SK-N-SH (cell line): ENCODE measurements at regions not wholly inside any gene's neighbourhood (a gene's known extent, or its start where the extent isn't known, plus 50 kb on each side); places are given as distances from the start of the nearest gene placed in this dataset.

Source experiments
- CTCF ChIA-PET: fragments of 300-600, 350-600 bp; formaldehyde crosslinking; extraction: SDS; loops from one replicate; lab custom pipeline; 2021; lab: Yijun Ruan, JAX
- POLR2A ChIA-PET: fragments of 350-600 bp; sonication (Branson Sonifier 250); formaldehyde crosslinking; extraction: SDS; loops from one replicate; lab custom pipeline; 2020; ENCODE audit warnings: antibody characterized with exemption, inconsistent platforms; lab: Yijun Ruan, JAX
- DNase-seq: peaks from one replicate; pipeline ENCODE4 v3.0.0; 2012
- H2AFZ ChIP-seq: fragments of 200-600 bp; sonication (generic); 2 replicates; pipeline ENCODE4 v1.8.1; 2016; ENCODE audit warnings: antibody characterized with exemption, mild to moderate bottlenecking, low read depth
- H3F3A ChIP-seq: fragments of 200-600 bp; sonication (generic); replicated peaks from 2 replicates; pipeline ENCODE3; 2016; ENCODE audit warnings: antibody characterized with exemption, mild to moderate bottlenecking; ENCODE audit not compliant: insufficient read depth
- H3K27ac ChIP-seq, 2 experiments: fragments of 200-500 bp in 1 of 2; fragments of 200-600 bp in 1 of 2; sonication (Bioruptor generic) in 1 of 2; sonication (generic), shearing (Covaris generic) in 1 of 2; 2 replicates each; pipeline versions ENCODE4 v1.5.1 to v1.6.1; 2014 to 2016; ENCODE audit warnings: low read depth in 2 of 2, inconsistent platforms in 1 of 2, low read length in 1 of 2, mild to moderate bottlenecking in 1 of 2, mixed read lengths in 1 of 2
- H3K27me3 ChIP-seq: fragments of 200-600 bp; sonication (generic), shearing (Covaris generic); 2 replicates; pipeline ENCODE4 v1.6.1; 2016; ENCODE audit warnings: mixed run types; ENCODE audit not compliant: insufficient read depth
- H3K36me3 ChIP-seq, 2 experiments: fragments of 200-500 bp in 1 of 2; fragments of 200-600 bp in 1 of 2; sonication (Bioruptor generic) in 1 of 2; sonication (generic) in 1 of 2; replicated peaks in 1 of 2; 2 replicates each; pipeline versions ENCODE3 to v1.5.1; 2014 to 2016; ENCODE audit warnings: low read length in 1 of 2, mild to moderate bottlenecking in 1 of 2; ENCODE audit not compliant: insufficient read depth in 2 of 2, control insufficient read depth in 1 of 2
- H3K4me1 ChIP-seq, 2 experiments: fragments of 200-500 bp in 1 of 2; fragments of 200-600 bp in 1 of 2; sonication (Bioruptor generic) in 1 of 2; sonication (generic), shearing (Covaris generic) in 1 of 2; 2 replicates each; pipeline versions ENCODE4 v1.5.1 to v1.6.1; 2014 to 2016; ENCODE audit warnings: low read depth in 1 of 2, low read length in 1 of 2, mixed run types in 1 of 2; ENCODE audit not compliant: insufficient read depth in 2 of 2, control insufficient read depth in 1 of 2
- H3K4me2 ChIP-seq: fragments of 200-600 bp; sonication (generic), shearing (Covaris generic); 2 replicates; pipeline ENCODE4 v1.6.1; 2017; ENCODE audit warnings: mixed run types
- H3K4me3 ChIP-seq, 2 experiments: fragments of 200-500 bp in 1 of 2; fragments of 200-600 bp in 1 of 2; sonication (Bioruptor generic) in 1 of 2; sonication (generic), shearing (Covaris generic) in 1 of 2; 2 replicates each; pipeline versions ENCODE4 v1.5.1 to v1.8.1; 2014 to 2016; ENCODE audit warnings: low read depth in 2 of 2, inconsistent platforms in 1 of 2, low read length in 1 of 2, mild to moderate bottlenecking in 1 of 2, mixed read lengths in 1 of 2, moderate library complexity in 1 of 2
- H3K79me2 ChIP-seq: fragments of 200-600 bp; sonication (generic); 2 replicates; pipeline ENCODE4 v1.8.1; 2017; ENCODE audit warnings: mild to moderate bottlenecking; ENCODE audit not compliant: insufficient read depth
- H3K9ac ChIP-seq: fragments of 200-600 bp; sonication (generic); 2 replicates; pipeline ENCODE4 v1.6.1; 2017; ENCODE audit warnings: mixed run types
- H3K9me2 ChIP-seq: fragments of 200-600 bp; sonication (generic); 2 replicates; pipeline ENCODE4 v1.6.1; 2017; ENCODE audit warnings: mixed run types
- H3K9me3 ChIP-seq: fragments of 200-600 bp; sonication (generic); 2 replicates; pipeline ENCODE4 v1.6.1; 2017; ENCODE audit warnings: mixed run types, mild to moderate bottlenecking, moderate library complexity
- H4K20me1 ChIP-seq: fragments of 200-600 bp; sonication (generic); 2 replicates; pipeline ENCODE4 v1.6.1; 2017; ENCODE audit warnings: mild to moderate bottlenecking, mixed run types; ENCODE audit not compliant: insufficient read depth
- CHD2 ChIP-seq: fragments of 150-350 bp; IDR thresholded peaks from 2 replicates; pipeline ENCODE4 v1.6.1; 2018; ENCODE audit warnings: low read length; ENCODE audit not compliant: partially characterized antibody
- EZH2phosphoT487 ChIP-seq: fragments of 200-600 bp; sonication (generic); IDR thresholded peaks from 2 replicates; pipeline ENCODE4 v1.6.1; 2017; ENCODE audit warnings: low read depth, mixed run types, mild to moderate bottlenecking, antibody characterized with exemption, moderate library complexity, borderline replicate concordance
- GABPA ChIP-seq: IDR thresholded peaks from 2 replicates; pipeline ENCODE4 v1.4.0; 2012; ENCODE audit warnings: low read depth, mild to moderate bottlenecking
- GATA2 ChIP-seq: sonication (generic); formaldehyde crosslinking; IDR thresholded peaks from 2 replicates; pipeline ENCODE4 v1.5.0; 2020; ENCODE audit warnings: mild to moderate bottlenecking, missing genetic modification reagents
- IRF3 ChIP-seq: fragments of 150-350 bp; IDR thresholded peaks from 2 replicates; pipeline ENCODE4 v1.6.1; 2016; ENCODE audit warnings: mild to moderate bottlenecking, low read depth, low read length
- JUND ChIP-seq: IDR thresholded peaks from 2 replicates; pipeline ENCODE4 v1.4.0; 2012
- POLR2AphosphoS5 ChIP-seq: IDR thresholded peaks from 2 replicates; pipeline ENCODE4 v1.6.1; 2012; ENCODE audit warnings: low read depth, low read length
- RAD21 ChIP-seq: IDR thresholded peaks from 2 replicates; pipeline ENCODE4 v1.6.1; 2012; ENCODE audit warnings: mild to moderate bottlenecking, low read length
- RFX5 ChIP-seq: IDR thresholded peaks from 2 replicates; pipeline ENCODE4 v1.6.1; 2012; ENCODE audit warnings: mild to moderate bottlenecking, improper control_type of control experiment, low read length
- RXRA ChIP-seq: IDR thresholded peaks from 2 replicates; pipeline ENCODE4 v1.4.0; 2012; ENCODE audit warnings: low read depth, mild to moderate bottlenecking, borderline replicate concordance
- SIN3A ChIP-seq: IDR thresholded peaks from 2 replicates; pipeline ENCODE4 v1.6.1; 2012; ENCODE audit warnings: low read depth, mild to moderate bottlenecking, low read length, moderate library complexity, borderline replicate concordance
- SMC3 ChIP-seq: IDR thresholded peaks from 2 replicates; pipeline ENCODE4 v1.6.1; 2012; ENCODE audit warnings: low read depth, low read length, improper control_type of control experiment
- USF2 ChIP-seq: fragments of 150-350 bp; IDR thresholded peaks from 2 replicates; pipeline ENCODE4 v1.6.1; 2017; ENCODE audit warnings: antibody characterized with exemption, low read length, low read depth, borderline replicate concordance
- ZBTB33 ChIP-seq: IDR thresholded peaks from 2 replicates; pipeline ENCODE4 v1.4.0; 2012; ENCODE audit warnings: low read depth, borderline replicate concordance
- WGBS: methylation state at CpG from one replicate; pipeline ENCODE4 v1.1.6; 2017; ENCODE audit warnings: low lambda C conversion rate; 5-methylcytosine and 5-hydroxymethylcytosine counted together
- TF ChIP-seq, protein P1 (sequence below): fragments of 200-600 bp; sonication (generic); IDR thresholded peaks from 2 replicates; pipeline ENCODE4 v1.6.1; 2017; ENCODE audit warnings: antibody characterized with exemption, mild to moderate bottlenecking, moderate library complexity
- TF ChIP-seq, protein P2 (sequence below): IDR thresholded peaks from 2 replicates; pipeline ENCODE4 v1.4.0; 2012; ENCODE audit warnings: low read depth, borderline replicate concordance
- TF ChIP-seq, protein P3 (sequence below): IDR thresholded peaks from 2 replicates; pipeline ENCODE4 v1.6.1; 2012; ENCODE audit warnings: mild to moderate bottlenecking, low read depth, low read length, moderate library complexity

GRCh38 chr10:37687581-37687980 lies 169.8 kb downstream of the ZNF248 start:
- WGBS = 11% methylated on average over 3 of the region's 3 CpGs
- no peak for DNase-seq
- Histone ChIP-seq H3F3A (no peaks in the 10 kb centered on the region), H3K4me1 (no peaks in the 10 kb centered on the region), H3K4me3 (no peak overlapping the region), H3K79me2 (no peaks in the 10 kb centered on the region), H2AFZ (no peak overlapping the region), H4K20me1 (no peaks in the 10 kb centered on the region), H3K4me2 (no peak overlapping the region), H3K9me3 (no peaks in the 10 kb centered on the region), H3K36me3 (no peaks in the 10 kb centered on the region), H3K9ac (no peak overlapping the region), H3K27ac (no peak overlapping the region), H3K9me2 (no peaks in the 10 kb centered on the region), H3K27me3 (no peaks in the 10 kb centered on the region)
- ChIA-PET CTCF (no interaction called here), POLR2A (no interaction called here)
- TF ChIP-seq RFX5 (no peak), POLR2AphosphoS5 (no peak), SMC3 (no peak), RXRA (no peak), ZBTB33 (no peak), GATA2 (no peak), JUND (no peak), RAD21 (no peak), EZH2phosphoT487 (no peak), IRF3 (no peak), SIN3A (no peak), USF2 (no peak), CHD2 (no peak), GABPA (no peak)
- TF ChIP-seq, protein P1, sequence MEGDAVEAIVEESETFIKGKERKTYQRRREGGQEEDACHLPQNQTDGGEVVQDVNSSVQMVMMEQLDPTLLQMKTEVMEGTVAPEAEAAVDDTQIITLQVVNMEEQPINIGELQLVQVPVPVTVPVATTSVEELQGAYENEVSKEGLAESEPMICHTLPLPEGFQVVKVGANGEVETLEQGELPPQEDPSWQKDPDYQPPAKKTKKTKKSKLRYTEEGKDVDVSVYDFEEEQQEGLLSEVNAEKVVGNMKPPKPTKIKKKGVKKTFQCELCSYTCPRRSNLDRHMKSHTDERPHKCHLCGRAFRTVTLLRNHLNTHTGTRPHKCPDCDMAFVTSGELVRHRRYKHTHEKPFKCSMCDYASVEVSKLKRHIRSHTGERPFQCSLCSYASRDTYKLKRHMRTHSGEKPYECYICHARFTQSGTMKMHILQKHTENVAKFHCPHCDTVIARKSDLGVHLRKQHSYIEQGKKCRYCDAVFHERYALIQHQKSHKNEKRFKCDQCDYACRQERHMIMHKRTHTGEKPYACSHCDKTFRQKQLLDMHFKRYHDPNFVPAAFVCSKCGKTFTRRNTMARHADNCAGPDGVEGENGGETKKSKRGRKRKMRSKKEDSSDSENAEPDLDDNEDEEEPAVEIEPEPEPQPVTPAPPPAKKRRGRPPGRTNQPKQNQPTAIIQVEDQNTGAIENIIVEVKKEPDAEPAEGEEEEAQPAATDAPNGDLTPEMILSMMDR = no peak
- TF ChIP-seq, protein P2, sequence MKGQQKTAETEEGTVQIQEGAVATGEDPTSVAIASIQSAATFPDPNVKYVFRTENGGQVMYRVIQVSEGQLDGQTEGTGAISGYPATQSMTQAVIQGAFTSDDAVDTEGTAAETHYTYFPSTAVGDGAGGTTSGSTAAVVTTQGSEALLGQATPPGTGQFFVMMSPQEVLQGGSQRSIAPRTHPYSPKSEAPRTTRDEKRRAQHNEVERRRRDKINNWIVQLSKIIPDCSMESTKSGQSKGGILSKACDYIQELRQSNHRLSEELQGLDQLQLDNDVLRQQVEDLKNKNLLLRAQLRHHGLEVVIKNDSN = no peak
- TF ChIP-seq, protein P3, sequence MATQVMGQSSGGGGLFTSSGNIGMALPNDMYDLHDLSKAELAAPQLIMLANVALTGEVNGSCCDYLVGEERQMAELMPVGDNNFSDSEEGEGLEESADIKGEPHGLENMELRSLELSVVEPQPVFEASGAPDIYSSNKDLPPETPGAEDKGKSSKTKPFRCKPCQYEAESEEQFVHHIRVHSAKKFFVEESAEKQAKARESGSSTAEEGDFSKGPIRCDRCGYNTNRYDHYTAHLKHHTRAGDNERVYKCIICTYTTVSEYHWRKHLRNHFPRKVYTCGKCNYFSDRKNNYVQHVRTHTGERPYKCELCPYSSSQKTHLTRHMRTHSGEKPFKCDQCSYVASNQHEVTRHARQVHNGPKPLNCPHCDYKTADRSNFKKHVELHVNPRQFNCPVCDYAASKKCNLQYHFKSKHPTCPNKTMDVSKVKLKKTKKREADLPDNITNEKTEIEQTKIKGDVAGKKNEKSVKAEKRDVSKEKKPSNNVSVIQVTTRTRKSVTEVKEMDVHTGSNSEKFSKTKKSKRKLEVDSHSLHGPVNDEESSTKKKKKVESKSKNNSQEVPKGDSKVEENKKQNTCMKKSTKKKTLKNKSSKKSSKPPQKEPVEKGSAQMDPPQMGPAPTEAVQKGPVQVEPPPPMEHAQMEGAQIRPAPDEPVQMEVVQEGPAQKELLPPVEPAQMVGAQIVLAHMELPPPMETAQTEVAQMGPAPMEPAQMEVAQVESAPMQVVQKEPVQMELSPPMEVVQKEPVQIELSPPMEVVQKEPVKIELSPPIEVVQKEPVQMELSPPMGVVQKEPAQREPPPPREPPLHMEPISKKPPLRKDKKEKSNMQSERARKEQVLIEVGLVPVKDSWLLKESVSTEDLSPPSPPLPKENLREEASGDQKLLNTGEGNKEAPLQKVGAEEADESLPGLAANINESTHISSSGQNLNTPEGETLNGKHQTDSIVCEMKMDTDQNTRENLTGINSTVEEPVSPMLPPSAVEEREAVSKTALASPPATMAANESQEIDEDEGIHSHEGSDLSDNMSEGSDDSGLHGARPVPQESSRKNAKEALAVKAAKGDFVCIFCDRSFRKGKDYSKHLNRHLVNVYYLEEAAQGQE = no peak
